Neuronal stem cell (in vitro differentiated cells): ENCODE measurements at regions not wholly inside any gene's neighbourhood (a gene's known extent, or its start where the extent isn't known, plus 50 kb on each side); places are given as distances from the start of the nearest gene placed in this dataset.

Source experiments
- DNase-seq: peaks from one replicate; pipeline ENCODE4 v3.0.0-alpha.2; 2013; ENCODE audit warnings: low spot score
- H2AFZ ChIP-seq: one replicate; pipeline ENCODE4 v1.6.1; 2013; ENCODE audit warnings: mild to moderate bottlenecking, low read length, inconsistent platforms
- H2AK5ac ChIP-seq: 2 replicates; pipeline ENCODE4 v1.6.1; 2013; ENCODE audit warnings: low read depth, mild to moderate bottlenecking, inconsistent platforms, low read length, moderate library complexity, mixed read lengths
- H2BK120ac ChIP-seq: 2 replicates; pipeline ENCODE4 v1.6.1; 2013; ENCODE audit warnings: low read depth, mild to moderate bottlenecking, inconsistent platforms, low read length, moderate library complexity, mixed read lengths
- H2BK12ac ChIP-seq: one replicate; pipeline ENCODE4 v1.6.1; 2013; ENCODE audit warnings: low read length, inconsistent platforms
- H2BK15ac ChIP-seq: 2 replicates; pipeline ENCODE4 v1.6.1; 2013; ENCODE audit warnings: mild to moderate bottlenecking, low read length, inconsistent platforms, mixed read lengths
- H2BK5ac ChIP-seq: one replicate; pipeline ENCODE4 v1.6.1; 2013; ENCODE audit warnings: inconsistent platforms, mild to moderate bottlenecking, low read length, moderate library complexity
- H3K14ac ChIP-seq: one replicate; pipeline ENCODE4 v1.6.1; 2013; ENCODE audit warnings: low read length, inconsistent platforms
- H3K18ac ChIP-seq: 2 replicates; pipeline ENCODE4 v1.6.1; 2013; ENCODE audit warnings: low read length, inconsistent platforms
- H3K23ac ChIP-seq: 2 replicates; pipeline ENCODE4 v1.6.1; 2013; ENCODE audit warnings: low read depth, mild to moderate bottlenecking, mixed read lengths, low read length, inconsistent platforms; ENCODE audit not compliant: poor library complexity
- H3K27ac ChIP-seq: replicated peaks from 3 replicates; pipeline ENCODE4 v1.5.1; 2013; ENCODE audit warnings: low read length, inconsistent platforms
- H3K27me3 ChIP-seq, 3 experiments: 2 replicates each; pipeline ENCODE4 v1.6.1; 2013; ENCODE audit warnings: low read length in 3 of 3, mild to moderate bottlenecking in 2 of 3, inconsistent platforms in 1 of 3, low read depth in 1 of 3, mixed read lengths in 1 of 3, moderate library complexity in 1 of 3; ENCODE audit not compliant: control insufficient read depth in 3 of 3, insufficient read depth in 3 of 3
- H3K36me3 ChIP-seq, 2 donors: replicated peaks in 1 of 2; 2 replicates each; pipeline ENCODE4 v1.6.1; 2013; ENCODE audit warnings: low read length in 2 of 2; ENCODE audit not compliant: control insufficient read depth in 2 of 2, insufficient read depth in 2 of 2
- H3K4ac ChIP-seq: 2 replicates; pipeline ENCODE4 v1.6.1; 2013; ENCODE audit warnings: inconsistent platforms, mild to moderate bottlenecking, low read length, moderate library complexity
- H3K4me1 ChIP-seq, 2 donors: 1 replicate in 1 of 2; 2 replicates in 1 of 2; pipeline ENCODE4 v1.6.1; 2013; ENCODE audit warnings: low read length in 2 of 2, low read depth in 1 of 2; ENCODE audit not compliant: control insufficient read depth in 2 of 2, insufficient read depth in 1 of 2
- H3K4me2 ChIP-seq: one replicate; pipeline ENCODE4 v1.6.1; 2013; ENCODE audit warnings: mild to moderate bottlenecking, low read length, inconsistent platforms; ENCODE audit not compliant: insufficient read depth, poor library complexity, severe bottlenecking
- H3K4me3 ChIP-seq, 2 donors: 2 replicates each; pipeline ENCODE4 v1.5.1; 2013; ENCODE audit warnings: low read length in 2 of 2, mild to moderate bottlenecking in 2 of 2, inconsistent platforms in 1 of 2, moderate library complexity in 1 of 2
- H3K79me1 ChIP-seq: one replicate; pipeline ENCODE4 v1.6.1; 2013; ENCODE audit warnings: low read depth, mild to moderate bottlenecking, inconsistent platforms, low read length, moderate library complexity
- H3K9ac ChIP-seq: one replicate; pipeline ENCODE4 v1.6.1; 2013; ENCODE audit warnings: mild to moderate bottlenecking, low read depth, low read length, inconsistent platforms; ENCODE audit not compliant: poor library complexity
- H3K9me3 ChIP-seq, 2 donors: replicated peaks in 1 of 2; 2 replicates each; pipeline versions ENCODE3 to v1.6.1; 2013; ENCODE audit warnings: low read length in 2 of 2, mild to moderate bottlenecking in 2 of 2, inconsistent platforms in 1 of 2, low read depth in 1 of 2, mixed read lengths in 1 of 2, moderate library complexity in 1 of 2; ENCODE audit not compliant: control insufficient read depth in 2 of 2, insufficient read depth in 1 of 2
- H4K8ac ChIP-seq: one replicate; pipeline ENCODE4 v1.6.1; 2013; ENCODE audit warnings: low read depth, mild to moderate bottlenecking, inconsistent platforms, low read length, moderate library complexity
- H4K91ac ChIP-seq: one replicate; pipeline ENCODE4 v1.6.1; 2013; ENCODE audit warnings: low read length, low read depth, mild to moderate bottlenecking, inconsistent platforms; ENCODE audit not compliant: poor library complexity
- whole genome bisulfite sequencing, 2 donors: extraction: QIAGEN DNeasy Blood & Tissue Kit; methylation state at CpG; one replicate each; pipeline ENCODE4 v1.1.7; 2013; ENCODE audit warnings: missing lambda C conversion rate in 2 of 2, mixed read lengths in 1 of 2; ENCODE audit not compliant: insufficient read length in 2 of 2, insufficient replicate concordance in 1 of 2; ENCODE audit errors: extremely low coverage in 2 of 2; 5-methylcytosine and 5-hydroxymethylcytosine counted together

- Histone ChIP-seq H3K4ac (no peak overlapping the region), H2BK5ac (no peak overlapping the region), H2BK15ac (no peak overlapping the region), H2BK120ac (no peak overlapping the region), H3K9ac (no peak overlapping the region), H4K8ac (no peak overlapping the region), H3K23ac (no peak overlapping the region), H3K4me1 (peaks cover 0 to 5% of the 10 kb centered on the region in 2 donors), H3K4me3 (no peak overlapping the region), H3K27ac (no peak overlapping the region), H4K91ac (no peak overlapping the region), H3K79me1 (no peaks in the 10 kb centered on the region), H2AK5ac (no peak overlapping the region), H2AFZ (no peak overlapping the region), H3K4me2 (no peak overlapping the region), H3K14ac (no peak overlapping the region), H3K36me3 (no peaks in the 10 kb centered on the region), H2BK12ac (no peak overlapping the region), H3K27me3 (no peaks in the 10 kb centered on the region), H3K9me3 (peaks cover 0 to under 1% of the 10 kb centered on the region in 2 donors), H3K18ac (no peak overlapping the region)
- no CpG with 5 or more reads among the region's 3 CpGs for WGBS, 2 donors
- no peak for DNase-seq
Measured at GRCh38 chr10:84822931-84823630, 494.7 kb downstream of the CCSER2 start.

- Histone ChIP-seq H3K27me3 (no peaks in the 10 kb centered on the region), H4K8ac (no peak overlapping the region), H3K36me3 (no peaks in the 10 kb centered on the region), H2BK120ac (no peak overlapping the region), H3K14ac (no peak overlapping the region), H3K9me3 (no peaks in the 10 kb centered on the region), H3K4ac (no peak overlapping the region), H3K4me3 (no peak overlapping the region), H2BK15ac (no peak overlapping the region), H3K4me1 (peaks cover 0 to 5% of the 10 kb centered on the region in 2 donors), H3K18ac (no peak overlapping the region), H2AFZ (no peak overlapping the region), H2BK5ac (no peak overlapping the region), H3K27ac (no peak overlapping the region), H3K4me2 (no peak overlapping the region), H3K23ac (no peak overlapping the region), H2AK5ac (no peak overlapping the region), H3K79me1 (no peaks in the 10 kb centered on the region), H2BK12ac (no peak overlapping the region), H3K9ac (no peak overlapping the region), H4K91ac (no peak overlapping the region)
- DNase-seq: no peak
- WGBS, 2 donors: no CpG with 5 or more reads among the region's 1 CpG
Measured at GRCh38 chr10:84824525-84824924, 496.1 kb downstream of the CCSER2 start.

GRCh38 chr10:84825330-84825729 lies 496.9 kb downstream of the CCSER2 start:
- Histone ChIP-seq H3K4me3 (no peak overlapping the region), H3K23ac (no peak overlapping the region), H2BK5ac (no peak overlapping the region), H2BK15ac (no peak overlapping the region), H3K36me3 (no peaks in the 10 kb centered on the region), H2BK12ac (no peak overlapping the region), H3K9me3 (no peaks in the 10 kb centered on the region), H3K27me3 (no peaks in the 10 kb centered on the region), H3K27ac (no peak overlapping the region), H2BK120ac (no peak overlapping the region), H2AFZ (no peak overlapping the region), H3K4me2 (no peak overlapping the region), H3K4me1 (peaks cover 0 to 5% of the 10 kb centered on the region in 2 donors), H3K9ac (no peak overlapping the region), H3K14ac (no peak overlapping the region), H3K18ac (no peak overlapping the region), H2AK5ac (no peak overlapping the region), H4K8ac (no peak overlapping the region), H3K4ac (no peak overlapping the region), H3K79me1 (no peaks in the 10 kb centered on the region), H4K91ac (no peak overlapping the region)
- no peak for DNase-seq
- no CpG with 5 or more reads among the region's 1 CpG for WGBS, 2 donors

GRCh38 chr10:84826704-84827103 lies 498.3 kb downstream of the CCSER2 start:
- Histone ChIP-seq H3K18ac (no peak overlapping the region), H3K14ac (no peak overlapping the region), H2AFZ (no peak overlapping the region), H3K9me3 (no peaks in the 10 kb centered on the region), H3K4ac (no peak overlapping the region), H3K4me3 (no peak overlapping the region), H3K4me1 (peaks cover 0 to 5% of the 10 kb centered on the region in 2 donors), H3K9ac (no peak overlapping the region), H2BK12ac (no peak overlapping the region), H2BK120ac (no peak overlapping the region), H3K27ac (no peak overlapping the region), H2BK15ac (no peak overlapping the region), H4K8ac (no peak overlapping the region), H2BK5ac (no peak overlapping the region), H3K4me2 (no peak overlapping the region), H3K36me3 (no peaks in the 10 kb centered on the region), H2AK5ac (no peak overlapping the region), H3K79me1 (no peaks in the 10 kb centered on the region), H4K91ac (no peak overlapping the region), H3K27me3 (no peaks in the 10 kb centered on the region), H3K23ac (no peak overlapping the region)
- no CpG with 5 or more reads among the region's 3 CpGs for WGBS, 2 donors
- no peak for DNase-seq
